Adrenal gland (tissue), 5 donors: ENCODE measurements at regions not wholly inside any gene's neighbourhood (a gene's known extent, or its start where the extent isn't known, plus 50 kb on each side); places are given as distances from the start of the nearest gene placed in this dataset.

ENCODE experiments used
- POLR2A ChIP-seq, 2 donors: fragments of 450-650 bp; IDR thresholded peaks; one replicate each; pipeline ENCODE4 v1.6.1; 2017; ENCODE audit warnings: antibody characterized with exemption in 2 of 2, mild to moderate bottlenecking in 2 of 2, moderate library complexity in 1 of 2
- TF ChIP-seq, protein P1 (sequence below), 6 experiments: fragments of 450-650 bp in 4 of 6; fragments of 200-600 bp in 2 of 6; sonication (generic) in 1 of 6; IDR thresholded peaks; 1 replicate in 5 of 6; 2 replicates in 1 of 6; pipeline versions ENCODE4 v1.5.1 to v1.8.0; 2016 to 2021; ENCODE audit warnings: antibody characterized with exemption in 6 of 6, mild to moderate bottlenecking in 2 of 6, moderate library complexity in 1 of 6
- donor health status: DM: no; HTN: no; CAD: no.

DNA sequence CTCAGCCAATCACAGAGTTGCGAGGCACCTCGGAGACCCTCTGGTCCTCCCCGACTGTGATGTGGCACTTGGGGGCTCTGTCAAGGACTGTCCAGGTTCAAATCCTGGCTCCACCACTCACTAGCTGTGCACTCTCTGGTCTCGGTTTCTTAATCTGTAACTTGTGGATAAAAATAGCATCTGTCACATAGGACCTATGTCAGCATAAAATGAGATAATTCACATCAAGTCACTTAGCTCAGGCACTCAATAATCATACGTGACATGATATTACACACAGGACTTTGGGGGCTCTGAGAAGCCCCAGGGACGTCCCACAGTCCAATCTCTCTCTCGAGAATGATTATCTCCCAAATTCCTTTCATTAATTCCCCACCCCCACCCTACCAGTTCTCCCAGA is 166.4 kb downstream of the COPRS start:
- TF ChIP-seq, protein P1, sequence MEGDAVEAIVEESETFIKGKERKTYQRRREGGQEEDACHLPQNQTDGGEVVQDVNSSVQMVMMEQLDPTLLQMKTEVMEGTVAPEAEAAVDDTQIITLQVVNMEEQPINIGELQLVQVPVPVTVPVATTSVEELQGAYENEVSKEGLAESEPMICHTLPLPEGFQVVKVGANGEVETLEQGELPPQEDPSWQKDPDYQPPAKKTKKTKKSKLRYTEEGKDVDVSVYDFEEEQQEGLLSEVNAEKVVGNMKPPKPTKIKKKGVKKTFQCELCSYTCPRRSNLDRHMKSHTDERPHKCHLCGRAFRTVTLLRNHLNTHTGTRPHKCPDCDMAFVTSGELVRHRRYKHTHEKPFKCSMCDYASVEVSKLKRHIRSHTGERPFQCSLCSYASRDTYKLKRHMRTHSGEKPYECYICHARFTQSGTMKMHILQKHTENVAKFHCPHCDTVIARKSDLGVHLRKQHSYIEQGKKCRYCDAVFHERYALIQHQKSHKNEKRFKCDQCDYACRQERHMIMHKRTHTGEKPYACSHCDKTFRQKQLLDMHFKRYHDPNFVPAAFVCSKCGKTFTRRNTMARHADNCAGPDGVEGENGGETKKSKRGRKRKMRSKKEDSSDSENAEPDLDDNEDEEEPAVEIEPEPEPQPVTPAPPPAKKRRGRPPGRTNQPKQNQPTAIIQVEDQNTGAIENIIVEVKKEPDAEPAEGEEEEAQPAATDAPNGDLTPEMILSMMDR (IDR thresholded peaks at IDR 0.05), result no peak
- no peak for TF ChIP-seq POLR2A (IDR thresholded peaks at IDR 0.05)
